ENCODE measurements at regions not wholly inside any gene's neighbourhood (a gene's known extent, or its start where the extent isn't known, plus 50 kb on each side); places are given as distances from the start of the nearest gene placed in this dataset.

- no peak for DNase-seq
Measured at GRCh38 chr14:26856876-26857518, 259.2 kb upstream of the NOVA1 start.

DNA sequence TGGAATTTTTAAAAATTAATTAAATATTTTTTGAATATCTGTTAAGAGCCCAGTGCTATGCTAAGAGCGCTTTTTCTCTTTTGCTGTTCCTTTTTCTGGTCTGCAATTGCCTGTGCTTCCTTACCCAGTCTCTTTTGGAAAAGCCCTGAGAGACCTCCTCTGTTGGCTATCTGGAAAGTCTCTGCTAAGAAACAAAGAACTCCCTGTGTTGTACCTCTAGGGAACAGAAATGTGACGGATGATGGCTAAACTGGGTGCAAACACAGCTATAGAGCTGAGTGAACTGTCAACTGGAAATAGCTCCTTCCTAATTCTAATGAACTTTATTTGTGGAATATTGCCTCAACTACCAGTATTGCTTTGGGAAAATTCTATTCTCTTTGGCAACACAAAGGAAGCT, 261.6 kb upstream of the NOVA1 start:
- DNase-seq: no peak

DNA sequence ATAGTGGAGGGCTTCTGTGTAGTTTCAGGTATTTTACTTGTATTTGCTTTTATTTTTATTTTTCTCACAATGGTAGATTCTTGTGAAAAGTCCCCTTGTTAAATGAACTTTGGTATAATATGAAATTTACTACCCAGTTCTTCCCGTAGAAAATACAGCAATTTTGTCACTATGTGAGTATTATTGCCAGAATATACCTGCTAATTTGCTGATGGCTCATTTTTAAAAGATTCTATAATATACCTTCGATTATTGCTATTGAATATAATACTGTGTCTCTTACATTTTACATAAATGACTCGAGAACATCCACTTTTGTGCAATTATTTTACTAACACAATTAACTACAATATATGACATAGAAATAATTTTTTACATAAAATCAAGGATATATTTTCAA, 262.3 kb upstream of the NOVA1 start:
- no peak for DNase-seq

DNA sequence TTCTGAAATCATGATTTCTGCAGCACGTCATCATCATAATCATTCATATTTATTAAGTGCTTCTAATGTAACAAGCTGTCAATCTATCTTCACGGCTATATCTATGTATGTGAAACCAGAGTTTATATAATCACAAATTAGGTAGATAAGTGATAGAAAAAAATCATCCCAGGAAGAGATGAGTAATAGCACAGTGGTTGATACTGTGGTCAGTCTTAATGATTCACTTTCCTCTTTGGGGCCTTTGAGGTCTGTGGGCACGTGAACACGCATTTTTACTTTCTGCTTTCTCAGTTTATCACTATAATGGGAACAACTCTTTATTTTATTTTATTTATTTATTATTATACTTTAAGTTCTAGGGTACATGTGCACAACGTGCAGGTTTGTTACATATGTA, 265.9 kb upstream of the NOVA1 start:
- DNase-seq: no peak

DNA sequence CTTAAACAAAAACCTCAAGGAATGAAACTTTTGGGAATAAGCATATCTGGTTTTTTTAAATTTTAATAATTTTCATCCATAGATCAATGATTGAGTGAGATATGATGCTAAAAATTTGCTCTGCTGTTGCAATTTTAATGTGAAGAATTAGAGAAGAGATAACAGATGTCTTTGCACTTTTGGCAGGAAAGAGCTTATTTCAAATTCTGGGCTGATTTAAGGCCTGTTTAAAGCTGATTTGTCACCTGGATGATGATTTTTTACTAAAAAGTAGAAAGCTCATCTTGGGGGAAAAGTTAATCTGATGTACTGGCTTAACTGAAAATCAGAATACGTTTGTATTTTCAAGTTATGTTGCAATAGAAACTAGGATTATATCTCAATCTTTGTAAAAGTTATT, 268.9 kb upstream of the NOVA1 start:
- DNase-seq: no peak

GRCh38 chr14:26867171-26867757, 269.4 kb upstream of the NOVA1 start:
- no peak for DNase-seq

- DNase-seq: no peak
Measured at GRCh38 chr14:26870096-26870495, 272.3 kb upstream of the NOVA1 start.

DNA sequence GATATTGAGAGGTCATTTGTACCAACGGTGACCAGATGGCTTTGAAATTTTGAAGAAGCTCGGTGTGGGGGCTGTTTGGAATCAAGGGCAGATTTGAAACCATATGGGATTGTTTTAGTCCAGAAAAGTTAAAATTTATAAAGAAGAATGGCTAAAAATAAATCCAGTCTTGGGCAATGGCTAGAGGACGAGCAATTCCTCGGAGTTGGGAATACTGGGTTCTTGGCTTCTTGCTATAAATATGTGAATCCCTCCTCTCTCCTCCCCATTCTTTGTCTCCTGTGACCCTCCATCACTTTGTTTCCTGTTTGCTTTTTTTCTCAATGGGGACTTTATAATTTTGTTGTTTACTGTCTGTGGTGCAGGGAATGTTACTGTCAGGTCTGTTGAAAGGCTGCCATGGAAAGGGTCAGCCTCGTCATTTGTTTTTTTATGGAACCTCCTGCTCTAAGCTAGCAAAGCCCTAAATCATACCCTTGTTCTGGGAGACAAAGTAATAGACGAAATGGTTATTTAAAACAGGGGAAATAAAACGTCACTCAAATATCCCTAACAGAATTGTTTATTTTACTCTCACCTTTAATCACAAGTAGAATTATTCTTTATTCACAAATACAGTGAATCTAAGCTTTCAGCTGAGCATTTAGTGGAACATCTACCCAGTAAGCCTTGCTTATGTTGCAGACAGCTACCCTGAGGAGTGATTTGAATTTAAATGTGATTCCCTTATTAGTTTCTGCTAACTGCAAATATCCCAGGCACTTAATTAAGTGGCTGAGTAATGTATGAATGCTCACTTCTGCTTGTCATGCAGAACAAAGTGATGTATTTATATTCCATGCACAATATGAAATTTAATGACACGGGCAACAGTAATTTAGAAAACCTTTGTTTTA, 273.1 kb upstream of the NOVA1 start:
- no peak for DNase-seq

DNA sequence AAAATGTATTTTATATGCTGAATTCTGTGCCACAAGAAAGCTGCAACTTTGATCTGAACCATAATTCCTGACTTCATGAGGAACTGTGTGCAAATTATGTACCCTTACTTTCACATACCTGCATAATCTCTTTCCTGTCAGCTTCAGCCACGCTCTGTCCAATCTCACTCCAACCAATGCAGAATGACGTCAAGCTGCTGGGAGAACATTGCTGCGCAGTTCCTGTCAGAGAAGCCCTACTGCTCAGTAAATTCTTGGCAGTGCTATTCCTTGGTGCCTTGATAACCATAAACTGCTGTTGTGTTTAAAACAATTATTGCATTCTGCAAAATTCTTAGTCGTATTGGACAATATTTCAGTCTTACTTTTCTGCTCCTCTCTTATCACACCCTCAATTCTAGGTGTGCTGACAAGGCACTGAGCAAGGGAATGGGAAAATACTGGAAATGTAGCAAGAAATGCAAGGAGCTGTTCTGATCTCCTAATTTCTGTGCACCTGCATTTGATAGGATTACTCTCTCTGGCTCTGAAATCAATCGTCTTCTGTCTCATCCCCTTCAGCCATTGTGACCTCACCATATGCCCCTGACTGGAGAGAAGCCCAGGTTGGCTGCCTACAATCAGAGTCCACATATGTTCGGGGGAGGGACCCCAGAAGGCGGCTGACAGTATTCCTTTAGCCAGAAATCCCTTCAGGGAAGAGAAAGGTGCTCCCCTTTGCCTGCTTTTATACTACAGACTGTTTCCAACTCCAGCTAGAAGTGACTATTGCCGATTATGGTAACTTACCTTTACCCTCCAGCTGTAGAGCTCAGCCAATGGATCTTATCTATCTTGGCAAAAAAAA, 274.9 kb upstream of the NOVA1 start:
- DNase-seq: no peak

DNA sequence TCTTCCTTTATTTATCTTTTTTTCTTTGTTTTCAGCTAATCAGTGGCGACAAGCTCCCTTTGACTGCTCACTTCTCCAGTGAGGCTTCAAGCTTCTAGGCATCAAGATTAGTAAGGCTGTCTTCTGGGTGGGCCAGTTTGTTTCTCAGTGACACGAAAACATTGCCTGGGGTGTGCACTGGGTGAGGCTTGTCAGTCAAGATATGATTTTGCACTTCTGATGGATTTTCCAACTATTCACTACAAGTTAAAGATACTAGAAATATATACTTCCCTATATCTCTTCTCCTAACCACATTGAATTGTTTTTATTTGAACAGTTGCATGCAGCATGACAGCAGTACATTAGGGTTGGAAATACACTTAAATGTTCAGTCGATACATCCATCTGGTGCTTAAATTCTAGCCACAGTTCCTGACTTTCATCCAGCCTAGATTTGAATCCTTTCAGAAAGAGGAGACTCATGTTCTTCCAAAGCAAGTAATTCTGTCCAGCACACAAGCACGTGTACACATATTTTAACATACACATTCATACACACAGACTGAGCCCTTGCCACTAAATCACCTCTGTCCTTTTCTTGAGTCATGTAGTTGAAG, 275.6 kb upstream of the NOVA1 start:
- DNase-seq: no peak

GRCh38 chr14:26887847-26888246, 290.0 kb upstream of the NOVA1 start:
- no peak for DNase-seq

- no peak for DNase-seq
Measured at GRCh38 chr14:26888592-26888991, 290.8 kb upstream of the NOVA1 start.

DNA sequence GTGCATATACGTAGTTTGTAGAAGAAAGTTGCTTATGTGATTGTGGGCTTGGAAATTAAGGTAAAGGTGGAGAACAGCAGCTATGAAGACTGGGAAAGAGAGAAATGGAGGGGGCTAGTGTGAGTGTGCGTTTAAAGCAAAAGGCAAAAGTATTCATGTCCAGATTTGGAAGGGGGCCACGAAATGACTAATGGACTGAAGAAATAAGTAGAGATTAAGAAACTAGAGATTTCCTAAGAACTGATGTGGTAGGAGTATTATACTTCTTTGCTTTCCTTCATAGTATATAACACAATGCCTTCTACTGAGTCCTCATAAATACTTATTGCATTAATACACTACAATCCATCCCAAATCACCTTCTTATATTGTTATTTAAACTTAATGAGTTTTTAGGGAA, 298.6 kb upstream of the NOVA1 start:
- no peak for DNase-seq

DNA sequence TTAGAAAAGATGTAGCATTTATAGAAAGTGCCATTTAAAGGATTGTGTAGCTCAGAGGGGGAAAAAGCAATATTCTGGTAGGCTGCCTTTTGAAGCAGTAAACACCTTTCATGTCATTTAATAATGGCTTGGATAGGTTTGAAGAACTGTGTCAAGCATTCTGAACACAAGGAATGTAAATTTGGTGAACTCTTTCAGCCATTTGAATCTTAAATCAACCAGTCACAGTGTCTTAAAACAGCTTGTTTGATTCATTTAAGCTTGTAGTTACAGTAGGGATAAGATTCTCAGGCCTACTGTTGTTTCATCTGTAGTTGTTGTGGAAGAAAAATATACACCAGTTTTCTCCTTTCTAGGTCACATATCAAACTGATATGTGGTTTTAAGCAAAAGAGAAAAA, 299.4 kb upstream of the NOVA1 start:
- DNase-seq: no peak

DNA sequence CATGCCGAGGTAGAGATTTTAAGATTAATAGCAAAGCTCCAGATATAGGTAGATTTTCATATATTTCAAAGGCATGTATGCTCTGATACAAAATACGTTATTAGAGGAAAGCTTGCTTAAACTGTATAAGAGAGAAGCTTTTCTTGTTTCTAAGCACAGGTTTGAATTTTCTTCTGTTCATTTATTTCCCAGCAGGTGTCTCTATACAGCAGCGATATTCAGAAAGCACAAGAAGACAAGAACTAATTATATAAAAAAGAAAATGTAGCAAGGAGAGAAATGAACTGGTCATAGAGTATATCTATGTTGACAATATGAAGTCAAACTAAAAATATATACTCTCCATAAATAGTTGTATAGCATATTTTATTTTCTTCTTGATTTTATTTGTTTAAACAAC, 307.4 kb upstream of the NOVA1 start:
- no peak for DNase-seq

GRCh38 chr14:26913786-26914185, 316.0 kb upstream of the NOVA1 start:
- no peak for DNase-seq

DNA sequence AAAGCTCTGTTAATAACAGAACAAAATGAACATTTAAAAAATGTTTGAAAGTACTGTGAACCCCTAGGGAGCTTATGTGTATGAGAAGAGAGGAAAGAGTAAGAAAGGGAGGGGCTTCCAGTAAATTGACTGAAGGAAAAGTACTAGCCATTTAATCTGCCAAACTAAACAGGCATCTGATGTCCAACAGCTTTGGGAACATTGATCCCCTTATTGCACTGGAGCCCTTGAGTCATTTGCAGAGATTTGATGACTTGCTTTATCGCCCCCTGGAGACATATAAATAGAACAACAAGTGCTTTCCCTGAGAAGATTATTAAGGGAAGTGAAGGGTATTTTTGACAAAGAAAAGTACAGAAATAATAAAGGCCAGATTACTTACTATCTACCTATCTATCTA, 319.3 kb upstream of the NOVA1 start:
- DNase-seq: no peak

- no peak for DNase-seq
Measured at GRCh38 chr14:26925876-26926584, 328.2 kb upstream of the NOVA1 start.

GRCh38 chr14:26926585-26926984, 328.8 kb upstream of the NOVA1 start:
- DNase-seq: no peak

GRCh38 chr14:26928019-26928418, 330.2 kb upstream of the NOVA1 start:
- DNase-seq: no peak

DNA sequence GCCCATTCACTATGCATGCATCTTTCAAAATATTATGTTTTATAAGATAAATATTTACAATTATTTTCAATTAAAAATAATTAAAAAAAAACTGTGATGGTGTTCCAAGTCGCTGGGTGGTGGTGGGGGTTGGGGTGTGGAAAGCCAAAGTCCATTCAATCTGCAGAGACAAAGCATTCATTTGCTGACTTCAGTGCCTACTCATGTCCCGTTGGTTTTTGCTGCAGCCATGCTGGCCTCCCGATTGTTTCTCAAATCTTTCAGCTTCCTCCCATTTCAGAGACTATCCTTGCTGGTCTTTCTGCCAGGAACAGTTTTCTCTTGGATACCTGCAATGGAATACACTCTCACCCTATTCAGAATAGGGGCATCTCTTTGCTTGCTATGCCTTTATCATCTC, 331.5 kb upstream of the NOVA1 start:
- no peak for DNase-seq

GRCh38 chr14:26930576-26930975, 332.7 kb upstream of the NOVA1 start:
- no peak for DNase-seq
